DND-41 (cell line): ENCODE measurements at regions not wholly inside any gene's neighbourhood (a gene's known extent, or its start where the extent isn't known, plus 50 kb on each side); places are given as distances from the start of the nearest gene placed in this dataset.

Experiments
- ATAC-seq: fragments of 200-7000 bp; cut with Tn5 transposase; 3 replicates; pipeline ENCODE4 v1.9.1; 2021; ENCODE audit warnings: low read depth; ENCODE audit not compliant: insufficient read depth
- DNase-seq: peaks from one replicate; pipeline ENCODE4 v3.0.0-alpha.2; 2020
- H2AFZ ChIP-seq: 2 replicates; pipeline ENCODE4 v1.6.0; 2012; ENCODE audit warnings: low read depth, low read length
- H3K27ac ChIP-seq: 2 replicates; pipeline ENCODE4 v1.5.1; 2012; ENCODE audit warnings: low read length, inconsistent platforms
- H3K27me3 ChIP-seq: fragments of 200-600 bp; sonication (generic); 2 replicates; pipeline ENCODE4 v1.6.0; 2012; ENCODE audit warnings: low read length, mild to moderate bottlenecking, inconsistent platforms; ENCODE audit not compliant: insufficient read depth, poor library complexity
- H3K36me3 ChIP-seq: 2 replicates; pipeline ENCODE4 v1.5.1; 2012; ENCODE audit warnings: low read length, inconsistent platforms; ENCODE audit not compliant: insufficient read depth
- H3K4me1 ChIP-seq: 2 replicates; pipeline ENCODE4 v1.5.1; 2012; ENCODE audit warnings: mild to moderate bottlenecking, low read length; ENCODE audit not compliant: insufficient read depth
- H3K4me2 ChIP-seq: 2 replicates; pipeline ENCODE4 v1.6.0; 2012; ENCODE audit warnings: mild to moderate bottlenecking, moderate library complexity, low read length, inconsistent platforms; ENCODE audit not compliant: insufficient read depth
- H3K4me3 ChIP-seq, 2 experiments: fragments of 200-600 bp in 1 of 2; shearing (Covaris generic) in 1 of 2; 2 replicates each; pipeline ENCODE4 v1.5.1; 2012 to 2016; ENCODE audit warnings: inconsistent platforms in 2 of 2, low read length in 2 of 2, mild to moderate bottlenecking in 2 of 2, low read depth in 1 of 2, moderate library complexity in 1 of 2
- H3K79me2 ChIP-seq: 2 replicates; pipeline ENCODE4 v1.6.0; 2012; ENCODE audit warnings: low read length, inconsistent platforms; ENCODE audit not compliant: insufficient read depth
- H3K9ac ChIP-seq: 2 replicates; pipeline ENCODE4 v1.6.0; 2012; ENCODE audit warnings: low read depth, mild to moderate bottlenecking, inconsistent platforms, low read length, moderate library complexity
- H3K9me3 ChIP-seq: 2 replicates; pipeline ENCODE4 v1.5.1; 2012; ENCODE audit warnings: low read length, moderate library complexity, mild to moderate bottlenecking, inconsistent platforms; ENCODE audit not compliant: insufficient read depth, severe bottlenecking
- H4K20me1 ChIP-seq: 2 replicates; pipeline ENCODE4 v1.6.0; 2012; ENCODE audit warnings: low read length; ENCODE audit not compliant: insufficient read depth
- CTCF ChIP-seq: IDR thresholded peaks from 2 replicates; pipeline ENCODE4 v1.5.1; 2012; ENCODE audit warnings: borderline replicate concordance, low read length, moderate library complexity, mild to moderate bottlenecking; ENCODE audit not compliant: poor library complexity, severe bottlenecking; ENCODE audit errors: extremely low read depth
- EZH2 ChIP-seq: IDR thresholded peaks from 3 replicates; pipeline ENCODE4 v1.6.1; 2012; ENCODE audit warnings: borderline replicate concordance, low read depth, mild to moderate bottlenecking, moderate library complexity, low read length, inconsistent platforms; ENCODE audit not compliant: severe bottlenecking

- Histone ChIP-seq H3K4me2 (no peak overlapping the region), H4K20me1 (no peaks in the 10 kb centered on the region), H3K79me2 (no peaks in the 10 kb centered on the region), H2AFZ (no peak overlapping the region), H3K27ac (no peak overlapping the region), H3K4me1 (no peaks in the 10 kb centered on the region), H3K9me3 (no peaks in the 10 kb centered on the region), H3K36me3 (no peaks in the 10 kb centered on the region), H3K27me3 (no peaks in the 10 kb centered on the region), H3K9ac (no peak overlapping the region), H3K4me3 (no peak overlapping the region)
- no peak for TF ChIP-seq CTCF
- TF ChIP-seq EZH2: no peak
- DNase-seq (no peak), ATAC-seq (no peak)
These were observed 99.0 kb downstream of the C12orf75 start for GRCh38 chr12:105429511-105429910.

GRCh38 chr12:105431537-105432100, 101.1 kb downstream of the C12orf75 start:
- TF ChIP-seq CTCF: no peak
- no peak for TF ChIP-seq EZH2
- Histone ChIP-seq H3K27me3 (peaks cover 6% of the 10 kb centered on the region), H3K27ac (no peak overlapping the region), H2AFZ (no peak overlapping the region), H3K4me2 (no peak overlapping the region), H3K36me3 (no peaks in the 10 kb centered on the region), H4K20me1 (no peaks in the 10 kb centered on the region), H3K9me3 (no peaks in the 10 kb centered on the region), H3K9ac (no peak overlapping the region), H3K79me2 (no peaks in the 10 kb centered on the region), H3K4me3 (no peak overlapping the region), H3K4me1 (no peaks in the 10 kb centered on the region)
- ATAC-seq (no peak), DNase-seq (no peak)

- Histone ChIP-seq H3K9ac (no peak overlapping the region), H3K9me3 (peaks cover 2% of the 10 kb centered on the region), H3K4me1 (no peaks in the 10 kb centered on the region), H4K20me1 (no peaks in the 10 kb centered on the region), H2AFZ (no peak overlapping the region), H3K27me3 (peaks cover 6% of the 10 kb centered on the region), H3K4me2 (no peak overlapping the region), H3K79me2 (no peaks in the 10 kb centered on the region), H3K4me3 (no peak overlapping the region), H3K36me3 (no peaks in the 10 kb centered on the region), H3K27ac (no peak overlapping the region)
- ATAC-seq: no peak
- no peak for DNase-seq
- no peak for TF ChIP-seq CTCF
- no peak for TF ChIP-seq EZH2
These were observed 103.3 kb downstream of the C12orf75 start for GRCh38 chr12:105433804-105434203.

- ATAC-seq (no peak), DNase-seq (no peak)
- Histone ChIP-seq H3K4me1 (no peaks in the 10 kb centered on the region), H3K27ac (no peak overlapping the region), H3K9ac (no peak overlapping the region), H3K4me2 (no peak overlapping the region), H2AFZ (no peak overlapping the region), H3K27me3 (peaks cover 8% of the 10 kb centered on the region), H3K9me3 (peaks cover 2% of the 10 kb centered on the region), H4K20me1 (no peaks in the 10 kb centered on the region), H3K79me2 (no peaks in the 10 kb centered on the region), H3K36me3 (no peaks in the 10 kb centered on the region), H3K4me3 (no peak overlapping the region)
- TF ChIP-seq EZH2 (no peak), CTCF (no peak)
These were observed 106.1 kb downstream of the C12orf75 start for GRCh38 chr12:105436636-105437035.
